HG02970 (cell line): ENCODE measurements at regions not wholly inside any gene's neighbourhood (a gene's known extent, or its start where the extent isn't known, plus 50 kb on each side); places are given as distances from the start of the nearest gene placed in this dataset.
"Not testable (repeated sequence)": the region's sequence is repeated elsewhere in the genome, so short reads cannot be mapped to it uniquely, and the experiment has no call there.

Experiments used
- ATAC-seq: cut with Tn5 transposase; IDR thresholded peaks from one replicate; pipeline ENCODE4 v1.9.1; 2021; ENCODE audit warnings: mild to moderate bottlenecking, moderate library complexity, moderate number of reproducible peaks; ENCODE audit not compliant: unreplicated experiment, low FRiP score

- no peak for ATAC-seq
These were observed 1700.9 kb upstream of the NUDT12 start for GRCh38 chr5:105263515-105263914.

DNA sequence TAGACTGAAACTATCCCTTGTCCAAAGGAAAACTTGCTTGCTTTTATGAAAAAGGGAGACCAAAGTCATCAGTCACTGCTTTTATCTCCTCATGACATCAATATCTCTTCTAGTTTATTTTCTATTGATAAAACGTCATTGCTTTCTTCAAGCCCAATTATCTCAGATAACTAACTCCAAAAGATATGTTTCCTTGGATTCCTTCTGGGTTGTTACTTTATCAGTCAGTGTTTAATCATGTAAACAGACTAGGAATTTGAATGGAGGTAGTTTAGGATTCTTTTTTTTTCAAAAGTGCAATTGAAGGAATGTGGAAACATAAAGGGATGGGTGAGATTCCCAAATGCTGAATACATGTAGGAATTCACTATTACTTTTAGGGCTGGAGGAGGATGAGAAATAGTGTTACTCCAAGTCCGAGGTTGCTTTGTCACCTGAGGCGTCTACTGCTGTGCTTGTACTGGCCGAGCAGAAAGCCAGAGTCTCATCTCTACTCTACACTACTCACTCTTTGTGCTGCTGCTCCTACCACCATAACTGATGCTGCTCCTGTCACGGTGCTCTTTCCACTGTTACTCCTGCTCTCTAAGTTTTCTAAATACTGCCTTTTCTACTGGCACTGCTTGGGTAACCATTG lies 1697.1 kb upstream of the NUDT12 start:
- no peak for ATAC-seq

DNA sequence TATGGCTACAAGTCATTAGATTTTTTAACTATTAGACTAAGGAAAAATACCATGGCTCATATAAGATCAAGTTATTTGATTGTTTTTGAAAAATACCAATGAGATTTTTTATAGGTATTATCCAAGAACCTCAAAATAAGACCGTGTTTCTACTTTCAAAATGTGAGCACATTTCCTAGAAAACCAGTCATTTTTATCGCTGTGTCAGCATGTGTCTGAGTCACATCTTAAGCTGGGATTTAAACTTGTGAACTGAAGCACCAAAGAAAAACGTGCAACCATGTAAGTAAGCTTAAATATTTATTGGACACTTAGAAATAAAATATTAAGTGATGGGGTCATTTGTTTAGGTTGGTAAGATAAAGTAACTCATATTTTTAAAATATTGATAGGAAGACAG lies 1676.0 kb upstream of the NUDT12 start:
- no peak for ATAC-seq

GRCh38 chr5:105230516-105231157 lies 1668.0 kb upstream of the NUDT12 start:
- no peak for ATAC-seq

- no peak for ATAC-seq
These were observed 1655.4 kb upstream of the NUDT12 start for GRCh38 chr5:105218018-105218417.

- ATAC-seq: no peak
These were observed 1650.5 kb upstream of the NUDT12 start for GRCh38 chr5:105213078-105213477.

- ATAC-seq: no peak
These were observed 1644.5 kb upstream of the NUDT12 start for GRCh38 chr5:105207066-105207465.

GRCh38 chr5:105197531-105197930 lies 1634.9 kb upstream of the NUDT12 start:
- ATAC-seq: no peak

GRCh38 chr5:105195765-105196164 lies 1633.2 kb upstream of the NUDT12 start:
- no peak for ATAC-seq

- no peak for ATAC-seq
These were observed 1610.3 kb upstream of the NUDT12 start for GRCh38 chr5:105172918-105173317.

DNA sequence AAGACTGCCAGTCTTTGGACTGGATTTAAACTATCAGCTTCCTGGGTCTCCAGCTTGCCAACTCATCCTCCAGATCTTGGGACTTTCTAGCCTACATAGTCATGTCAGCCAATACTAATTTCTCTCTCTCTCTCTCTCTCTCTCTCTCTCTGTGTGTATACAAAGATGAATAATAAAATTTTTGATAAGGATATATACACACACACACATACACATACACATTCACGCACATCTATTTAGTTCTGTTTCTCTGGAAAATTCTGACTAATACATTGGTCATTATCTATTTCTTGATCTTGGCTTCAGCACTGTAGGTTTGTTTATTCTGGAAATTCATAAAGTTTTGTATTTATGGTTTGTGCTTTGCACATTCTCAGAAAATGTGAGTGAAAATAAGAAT lies 1606.2 kb upstream of the NUDT12 start:
- no peak for ATAC-seq

DNA sequence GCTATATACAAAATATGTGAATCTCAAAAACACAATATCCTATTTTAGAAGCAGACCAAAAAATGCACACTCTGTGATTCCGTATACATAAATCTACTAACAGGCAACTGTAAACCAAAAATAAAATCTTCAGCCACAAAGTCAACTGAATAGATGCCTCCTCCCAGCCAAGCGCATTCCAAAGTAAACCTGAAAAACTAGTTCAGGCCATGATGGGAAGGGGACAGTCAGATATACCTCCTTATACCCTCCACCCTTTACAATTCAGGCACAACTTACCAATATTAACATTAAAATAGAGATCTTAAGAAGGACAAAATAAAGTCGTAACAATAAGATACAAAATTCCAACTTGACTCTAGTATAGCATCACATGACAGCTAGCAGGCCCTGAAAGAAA lies 1604.5 kb upstream of the NUDT12 start:
- ATAC-seq: no peak

- ATAC-seq: no peak
These were observed 1601.0 kb upstream of the NUDT12 start for GRCh38 chr5:105163547-105163946.

- not testable (repeated sequence) for ATAC-seq
These were observed 1600.0 kb upstream of the NUDT12 start for GRCh38 chr5:105162557-105162956.

DNA sequence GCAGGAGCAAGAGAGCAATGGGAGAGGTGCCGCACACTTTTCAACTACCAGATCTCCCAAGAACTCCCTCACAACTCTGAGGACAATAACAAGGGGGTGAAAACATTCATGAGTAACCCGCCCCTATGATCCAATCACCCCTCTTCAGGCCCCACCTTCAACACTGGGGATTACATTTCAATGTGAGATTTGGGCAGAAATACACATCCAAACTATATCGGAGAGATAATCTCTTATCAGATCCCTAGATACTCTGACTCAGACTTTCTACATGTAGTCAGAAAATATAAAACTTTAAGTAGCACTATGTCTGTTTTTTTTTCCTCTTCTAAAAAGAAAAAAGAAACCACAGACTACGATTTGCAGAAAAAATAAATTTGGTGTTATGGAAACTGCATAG lies 1595.9 kb upstream of the NUDT12 start:
- ATAC-seq: no peak

- no peak for ATAC-seq
These were observed 1587.7 kb upstream of the NUDT12 start for GRCh38 chr5:105150323-105150722.

- no peak for ATAC-seq
These were observed 1584.3 kb upstream of the NUDT12 start for GRCh38 chr5:105146867-105147266.

DNA sequence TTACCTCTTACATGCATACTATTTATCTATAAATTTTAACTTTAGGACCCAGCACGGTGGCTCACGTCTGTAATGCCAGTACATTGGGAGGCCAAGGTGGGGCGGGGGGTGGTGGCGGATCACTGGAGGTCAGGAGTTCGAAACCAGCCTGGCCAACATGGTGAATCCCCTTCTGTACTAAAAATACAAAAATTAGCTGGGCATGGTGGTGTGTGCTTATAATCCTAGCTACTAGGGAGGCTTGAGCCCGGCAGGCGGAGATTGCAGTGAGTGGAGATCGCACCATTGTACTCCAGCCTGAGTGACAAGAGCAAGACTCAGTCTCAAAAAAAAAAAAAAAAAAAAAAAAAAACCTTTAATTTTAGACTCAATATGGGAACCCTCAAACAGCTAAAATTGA lies 1582.6 kb upstream of the NUDT12 start:
- no peak for ATAC-seq

DNA sequence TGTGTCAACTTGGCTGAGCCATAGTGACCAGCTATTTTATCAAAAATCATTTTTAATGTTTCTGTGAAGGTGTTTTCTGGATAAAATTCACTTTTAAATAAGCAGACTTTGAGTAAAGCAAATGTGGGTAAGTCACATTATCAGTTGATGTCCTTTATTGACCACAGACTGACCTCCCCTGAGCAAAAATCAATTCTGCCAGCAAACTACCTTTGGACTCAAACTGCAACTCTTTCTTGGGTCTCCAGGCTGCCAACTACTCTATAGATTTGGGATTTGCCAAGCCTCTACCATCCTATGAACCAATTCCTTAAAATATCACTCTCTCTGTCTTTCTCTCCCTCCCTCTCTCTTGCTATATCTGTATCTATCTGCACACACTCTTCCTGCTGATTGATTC lies 1571.7 kb upstream of the NUDT12 start:
- ATAC-seq: no peak

- no peak for ATAC-seq
These were observed 1570.5 kb upstream of the NUDT12 start for GRCh38 chr5:105133087-105133486.

GRCh38 chr5:105132581-105132980 lies 1570.0 kb upstream of the NUDT12 start:
- ATAC-seq: no peak

DNA sequence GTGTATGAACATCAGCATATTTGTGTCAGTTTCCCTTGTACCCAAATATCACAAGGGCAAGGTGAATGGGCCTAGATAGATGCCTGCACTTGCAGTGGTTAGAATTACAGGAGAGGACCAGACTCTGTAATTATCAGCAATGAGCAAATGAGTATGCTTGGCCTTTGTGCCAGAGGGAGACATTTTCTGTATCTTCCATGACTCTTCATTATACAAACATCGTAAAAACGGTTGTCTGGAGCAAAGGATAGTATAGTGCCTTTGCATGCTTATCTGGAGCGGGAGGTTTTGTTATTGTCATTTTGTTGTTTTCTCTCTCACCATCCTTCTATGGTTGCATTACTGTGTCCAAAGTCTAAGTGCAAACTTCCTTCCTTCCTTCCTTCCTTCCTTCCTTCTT lies 1568.5 kb upstream of the NUDT12 start:
- ATAC-seq: no peak
